CD4-positive, alpha-beta T cell treated with Interleukin-15 for 1 hour (primary cell): ENCODE measurements at regions not wholly inside any gene's neighbourhood (a gene's known extent, or its start where the extent isn't known, plus 50 kb on each side); places are given as distances from the start of the nearest gene placed in this dataset.

Experiments
- DNase-seq: peaks from one replicate; pipeline ENCODE4 v3.0.0-alpha.2; 2020

DNA sequence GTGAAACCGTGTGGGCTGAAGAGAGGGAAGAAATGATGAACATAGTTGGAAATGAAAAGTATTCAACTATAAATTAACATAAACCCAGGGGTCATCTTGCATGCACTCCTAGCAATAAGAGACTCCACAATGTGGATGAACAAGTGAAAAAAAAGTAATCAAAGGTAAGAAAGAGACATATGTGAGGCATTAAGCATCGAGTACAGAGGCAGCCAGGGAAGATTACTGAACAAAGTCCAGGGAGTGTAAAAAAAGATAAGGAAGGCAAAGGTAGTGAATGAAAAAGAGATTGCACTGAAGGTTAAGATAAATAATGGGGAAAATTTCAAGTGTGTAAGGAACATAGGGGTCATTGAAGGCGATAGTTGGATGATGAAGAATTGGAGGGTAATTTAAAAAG lies 330.8 kb upstream of the PROX1 start:
- DNase-seq: no peak

DNA sequence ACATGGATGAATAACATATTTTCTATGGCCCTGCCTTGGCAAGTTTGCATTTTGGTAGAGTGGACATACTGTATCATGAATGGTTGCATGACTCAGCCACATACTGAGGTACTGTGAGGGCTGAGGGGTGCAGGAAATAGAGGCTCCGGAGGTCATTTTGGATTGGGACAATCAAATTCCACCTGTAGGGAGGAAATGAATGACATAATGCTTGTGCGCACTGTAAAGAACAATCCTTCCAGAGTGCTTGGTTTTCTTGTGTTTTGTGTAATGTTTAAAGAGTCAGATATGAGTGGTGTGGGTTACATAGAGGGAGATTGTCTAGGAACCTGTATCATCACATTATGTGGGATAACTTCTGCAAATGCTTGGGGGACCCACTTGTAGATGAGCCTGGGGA lies 329.9 kb upstream of the PROX1 start:
- no peak for DNase-seq

DNA sequence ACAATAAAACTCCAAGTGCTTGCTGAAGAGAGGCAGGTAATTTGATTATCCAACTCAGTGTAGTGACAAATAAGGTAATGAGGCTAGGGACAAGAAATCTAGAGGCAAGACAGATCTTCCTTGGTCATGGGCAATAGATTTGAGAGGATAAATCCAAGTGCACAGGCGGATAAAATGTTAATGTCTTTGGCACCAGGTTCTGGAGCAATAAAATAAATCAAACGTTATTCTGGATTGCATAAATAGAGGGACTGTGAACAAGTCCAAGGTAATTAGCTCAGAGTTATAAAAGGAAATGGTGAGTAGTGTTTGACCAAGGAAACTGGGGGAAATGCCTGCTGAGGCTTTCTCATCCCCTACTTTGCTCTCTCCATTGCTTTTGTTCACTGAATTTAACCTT lies 329.3 kb upstream of the PROX1 start:
- no peak for DNase-seq

DNA sequence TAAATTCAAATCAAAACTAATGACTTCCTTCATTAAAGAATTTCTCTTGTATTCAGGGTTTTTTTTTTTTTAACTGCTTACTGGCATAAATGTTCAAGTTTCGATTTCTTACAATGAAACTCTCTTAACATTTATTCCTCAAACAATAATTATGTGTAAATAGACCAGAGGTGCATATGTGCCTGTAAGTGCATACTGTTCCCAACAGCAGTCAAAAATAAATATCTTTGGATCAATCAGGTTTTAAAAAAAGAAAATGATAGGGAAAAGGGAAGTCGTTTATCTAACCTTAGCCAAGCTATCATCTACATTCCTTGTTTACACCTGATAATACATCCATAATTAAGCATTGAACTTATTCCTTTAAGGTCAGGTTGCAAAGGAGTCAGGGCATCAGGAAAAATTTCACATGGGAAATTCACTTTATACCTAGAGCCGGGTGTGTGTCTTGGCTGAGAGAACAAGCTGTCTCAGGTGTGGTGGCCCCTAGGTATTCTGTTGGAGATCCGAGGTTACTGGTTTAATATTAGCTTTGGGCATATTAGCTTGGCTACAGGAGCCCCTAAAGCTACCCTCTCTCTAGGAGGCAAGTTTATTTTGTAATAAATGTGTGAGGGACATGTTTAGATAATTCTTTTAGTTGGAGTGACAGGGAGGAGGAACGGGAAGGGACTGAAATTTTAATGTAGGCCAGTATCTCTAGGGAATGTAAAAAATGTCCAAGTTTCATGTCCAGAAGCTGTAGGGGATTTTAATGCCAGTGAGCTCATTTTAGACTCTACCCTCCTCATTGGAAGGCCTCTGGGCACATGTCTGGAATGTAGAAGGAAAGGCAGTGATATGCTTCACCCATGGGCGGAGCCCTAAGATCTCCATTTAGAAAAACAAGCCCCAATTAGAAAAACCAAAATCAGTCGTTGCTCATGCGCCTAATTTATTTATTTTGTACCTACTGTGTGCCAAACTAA lies 327.9 kb upstream of the PROX1 start:
- DNase-seq: no peak

DNA sequence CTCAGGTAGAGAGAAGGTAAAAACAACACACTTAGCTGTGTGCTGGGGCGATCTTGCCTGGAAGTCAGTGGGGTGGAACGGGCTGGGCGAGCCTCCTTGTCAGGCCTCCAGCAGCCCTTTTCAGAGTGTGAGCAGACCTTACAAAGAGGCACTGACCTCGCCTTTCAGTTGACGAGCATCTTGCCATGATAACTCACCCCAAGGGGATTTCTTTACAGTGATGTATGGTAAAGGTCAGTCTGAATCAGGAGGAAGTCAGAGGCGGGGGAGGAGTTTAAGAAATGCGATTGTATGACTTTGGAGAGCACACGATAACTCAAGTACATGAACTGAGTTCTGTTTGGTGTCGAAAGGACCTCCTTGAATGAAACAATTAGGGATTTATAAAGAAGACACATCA lies 326.5 kb upstream of the PROX1 start:
- DNase-seq: no peak

DNA sequence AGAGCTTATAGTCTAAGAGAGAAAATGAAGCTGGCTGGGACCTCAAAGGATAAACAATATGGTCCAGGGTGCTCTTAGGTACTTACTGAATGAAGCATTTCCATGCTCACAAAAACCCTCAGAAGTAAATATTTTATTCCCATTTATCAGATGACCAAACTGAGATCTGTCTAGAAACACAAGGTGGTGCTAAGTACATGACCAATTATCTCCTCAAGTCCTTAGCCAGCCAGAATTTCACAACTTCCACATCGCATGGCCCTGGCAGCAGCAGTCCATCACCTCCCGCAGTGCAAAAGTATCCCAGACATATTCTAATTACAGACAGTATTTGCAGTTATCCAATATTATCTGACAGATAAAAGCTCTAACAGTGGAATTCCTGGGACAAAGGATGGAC lies 321.7 kb upstream of the PROX1 start:
- DNase-seq: no peak

DNA sequence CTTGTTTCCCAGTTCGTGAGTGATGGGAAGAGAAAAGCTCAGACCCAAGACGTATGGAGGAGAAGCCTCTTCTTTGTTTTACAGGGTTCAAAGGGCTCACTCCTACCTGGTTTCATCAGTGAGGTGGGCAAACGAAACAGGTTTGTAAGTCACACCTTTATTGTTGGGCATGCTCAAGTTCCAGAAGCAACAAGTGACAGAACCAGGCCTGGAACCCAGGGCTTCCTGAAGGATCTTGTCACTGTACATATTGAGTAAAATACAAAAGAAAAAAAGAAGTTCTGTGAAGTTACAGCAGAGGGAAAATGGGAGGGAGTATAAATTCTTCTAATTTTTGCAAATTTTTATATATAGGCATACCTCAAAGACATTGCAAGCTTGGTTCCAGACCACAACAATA lies 320.9 kb upstream of the PROX1 start:
- DNase-seq: no peak

DNA sequence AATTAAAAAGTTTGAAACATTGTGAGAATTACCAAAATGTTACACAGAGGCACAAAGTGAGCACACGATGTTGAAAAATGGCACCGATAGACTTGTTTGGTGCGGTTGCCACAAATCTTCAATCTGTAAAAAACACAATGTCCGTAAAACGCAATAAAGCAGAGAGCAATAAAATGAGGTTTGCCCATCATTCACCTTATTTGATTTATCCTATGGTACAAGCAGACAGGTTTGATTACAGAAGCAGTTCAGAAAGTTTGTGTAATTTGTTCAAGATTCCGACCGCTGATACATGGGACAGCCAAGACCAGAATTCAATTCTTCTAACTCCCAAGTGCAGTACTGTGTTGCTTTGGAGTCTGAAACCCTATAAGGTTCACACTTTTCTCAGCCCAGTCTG lies 318.3 kb upstream of the PROX1 start:
- no peak for DNase-seq

DNA sequence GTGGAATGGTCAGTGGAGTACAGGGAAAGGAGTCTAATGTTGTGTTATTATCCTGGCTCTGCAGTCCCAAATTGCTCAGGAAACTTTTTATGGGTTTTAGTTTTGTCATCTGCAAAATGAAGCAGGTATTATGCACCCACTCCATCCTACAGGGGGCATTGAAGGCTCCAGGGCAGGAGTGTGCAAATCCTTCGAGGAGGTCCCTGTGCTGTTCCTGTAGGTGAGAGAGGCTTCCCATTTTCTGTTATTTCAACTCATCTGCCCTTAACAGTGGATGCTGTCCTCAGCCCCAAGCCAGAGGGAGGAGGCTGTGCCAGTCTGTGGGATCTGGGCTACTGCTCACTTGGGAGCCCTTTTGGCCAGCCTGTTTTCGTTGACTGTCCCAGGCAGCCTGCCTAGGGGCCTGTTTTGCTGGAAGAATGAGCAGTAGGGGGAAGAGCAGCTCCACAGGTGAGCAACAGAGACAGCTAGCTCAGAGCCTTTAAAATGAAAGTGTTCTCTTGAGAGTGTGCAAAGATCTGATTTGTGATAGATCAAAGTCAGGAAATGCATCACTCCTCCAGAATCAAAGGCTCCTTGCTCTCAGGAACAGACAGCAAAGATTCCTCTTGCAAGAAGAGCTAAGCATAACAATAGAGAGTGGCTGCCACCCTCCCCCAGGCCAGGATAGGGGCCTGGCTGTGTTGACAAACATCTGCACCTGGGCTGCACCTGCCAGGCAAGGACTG lies 317.6 kb upstream of the PROX1 start:
- DNase-seq: peak; percentile 24

DNA sequence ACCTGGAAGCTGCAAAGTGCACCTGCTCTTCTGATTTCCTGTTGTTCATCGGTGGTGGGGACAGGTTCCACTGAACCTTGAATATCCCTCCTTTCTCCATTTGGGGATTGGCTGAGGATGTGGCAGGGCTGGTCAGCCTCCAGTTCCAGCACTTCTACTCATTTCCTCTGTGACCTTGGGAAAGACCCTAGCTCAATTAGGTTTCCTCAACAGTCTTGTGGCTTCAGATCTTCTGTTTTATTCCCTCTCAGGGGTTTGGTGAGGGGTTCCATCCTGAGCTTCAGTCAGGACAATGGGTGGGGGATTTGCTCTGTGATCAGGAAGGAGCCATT lies 317.1 kb upstream of the PROX1 start:
- DNase-seq: no peak

DNA sequence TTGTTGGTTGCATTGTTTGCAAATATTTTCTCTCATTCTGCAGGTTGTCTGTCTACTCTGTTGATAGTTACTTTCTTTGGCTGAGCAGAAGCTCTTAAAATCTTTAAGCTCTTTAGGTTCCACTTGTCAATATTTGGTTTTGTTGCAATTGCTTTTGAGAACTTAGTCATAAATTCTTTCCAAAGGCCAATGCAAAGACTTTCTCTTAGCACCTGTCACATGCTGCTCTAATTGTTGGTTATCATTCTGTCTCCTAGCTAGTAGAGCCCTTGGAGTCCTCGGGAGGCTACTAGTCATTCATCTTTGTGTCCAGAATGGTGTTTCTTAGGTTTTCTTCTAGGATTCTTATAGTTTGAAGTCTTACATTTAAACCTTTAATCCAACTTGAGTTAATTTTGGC lies 312.7 kb upstream of the PROX1 start:
- no peak for DNase-seq

DNA sequence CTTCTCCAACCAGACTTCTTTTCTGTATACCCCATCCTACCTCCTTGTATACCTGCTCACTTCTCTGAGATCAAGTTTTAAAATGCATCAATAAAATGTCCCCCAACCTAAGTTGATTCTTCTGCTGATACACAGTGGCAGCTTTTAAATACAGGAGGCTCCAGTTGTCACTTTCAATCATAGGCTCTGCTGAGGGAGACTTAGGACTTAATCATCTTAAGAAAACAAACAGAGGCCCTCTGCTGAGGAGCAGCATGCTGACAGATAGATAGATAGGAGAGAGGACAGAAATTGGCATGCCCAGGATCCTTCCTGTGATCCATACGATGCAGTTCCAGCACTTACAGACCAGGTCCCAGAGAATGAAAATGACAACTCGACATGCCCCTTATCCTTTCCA lies 311.0 kb upstream of the PROX1 start:
- no peak for DNase-seq

DNA sequence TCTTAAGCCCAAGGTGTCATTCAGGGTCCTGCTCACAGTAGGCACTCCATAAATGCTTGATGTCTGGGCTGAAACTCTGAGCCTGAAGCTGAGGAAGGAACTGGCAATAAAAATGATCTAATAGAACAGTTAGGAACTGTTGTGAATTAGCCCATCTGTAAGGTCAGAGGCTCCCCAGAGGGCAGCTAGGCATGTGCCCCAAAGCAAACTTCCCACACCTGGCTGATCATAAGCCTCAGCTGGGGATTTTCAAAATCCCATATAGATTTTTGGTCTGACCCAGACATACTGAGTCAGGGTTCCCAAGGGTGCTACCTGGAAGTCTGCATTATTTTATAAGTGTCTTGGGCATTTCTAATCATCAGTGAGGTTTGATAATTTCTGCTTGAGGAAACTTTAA lies 309.4 kb upstream of the PROX1 start:
- DNase-seq: no peak

DNA sequence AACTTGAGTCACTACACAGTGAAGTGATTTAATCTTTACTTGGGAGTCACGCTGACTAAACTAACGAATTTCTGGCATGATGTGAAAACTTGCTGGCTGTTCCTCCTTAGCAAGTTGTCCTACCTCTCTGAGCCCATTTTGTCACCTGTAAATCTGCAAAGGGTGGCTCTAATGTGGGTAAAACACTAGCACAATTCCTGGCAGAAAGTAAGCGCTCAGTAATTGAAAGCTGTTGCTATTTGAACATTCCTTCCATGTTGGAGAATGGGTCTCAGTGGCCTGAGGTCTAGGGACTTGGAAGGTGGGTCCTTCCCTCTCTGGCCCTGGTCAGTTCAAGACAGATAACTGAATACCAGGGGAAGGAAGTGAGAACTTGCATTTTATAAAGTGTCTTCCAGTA lies 309.0 kb upstream of the PROX1 start:
- no peak for DNase-seq

DNA sequence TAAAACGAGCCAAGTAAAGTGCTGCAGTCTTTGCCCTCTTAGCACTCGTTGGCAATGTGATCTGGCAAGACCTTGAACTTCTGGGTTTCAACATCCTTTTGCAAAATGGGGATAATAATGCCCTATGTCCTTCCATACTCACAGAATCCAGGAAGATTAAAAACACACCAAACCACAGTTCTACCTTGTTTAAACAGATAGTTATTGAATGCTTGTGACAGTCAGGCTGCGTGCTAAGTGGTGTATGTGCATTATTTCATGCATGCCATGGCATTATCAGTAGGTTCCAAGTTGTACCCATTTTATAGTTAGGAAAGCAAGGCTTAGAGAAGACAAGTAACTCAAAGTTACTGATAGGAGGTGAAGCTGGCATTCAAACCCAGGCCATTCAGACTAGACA lies 308.6 kb upstream of the PROX1 start:
- no peak for DNase-seq

DNA sequence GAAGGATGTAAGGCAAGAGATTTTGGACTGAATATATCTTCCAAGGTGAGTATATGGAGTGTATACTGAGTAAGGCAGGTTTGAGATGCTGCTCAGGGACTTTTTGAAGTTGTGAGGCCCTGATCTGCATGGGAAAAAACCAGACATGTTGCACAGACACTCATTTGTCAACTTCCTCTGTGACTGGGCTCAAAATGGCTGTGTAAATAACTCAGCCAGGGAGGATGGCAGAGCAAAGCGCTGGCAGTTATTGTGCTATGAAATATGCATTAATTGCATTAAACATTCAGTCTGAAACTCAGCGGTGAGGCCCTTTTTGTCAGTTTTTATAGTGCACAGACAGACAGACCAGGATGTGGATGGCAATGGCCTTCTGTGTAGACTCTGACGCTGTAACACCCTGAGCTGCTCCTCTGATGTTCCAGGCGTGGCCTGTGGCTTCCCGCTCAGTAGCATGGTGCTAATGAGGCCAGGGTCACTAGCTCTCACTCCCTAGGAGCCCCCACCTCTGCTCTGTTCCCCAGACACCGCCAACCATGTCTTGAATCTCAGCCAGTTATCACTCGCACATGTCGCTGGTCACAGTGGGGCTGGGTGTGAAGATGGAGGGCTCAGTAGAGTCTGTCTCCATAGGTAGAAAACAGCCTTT lies 307.0 kb upstream of the PROX1 start:
- no peak for DNase-seq

DNA sequence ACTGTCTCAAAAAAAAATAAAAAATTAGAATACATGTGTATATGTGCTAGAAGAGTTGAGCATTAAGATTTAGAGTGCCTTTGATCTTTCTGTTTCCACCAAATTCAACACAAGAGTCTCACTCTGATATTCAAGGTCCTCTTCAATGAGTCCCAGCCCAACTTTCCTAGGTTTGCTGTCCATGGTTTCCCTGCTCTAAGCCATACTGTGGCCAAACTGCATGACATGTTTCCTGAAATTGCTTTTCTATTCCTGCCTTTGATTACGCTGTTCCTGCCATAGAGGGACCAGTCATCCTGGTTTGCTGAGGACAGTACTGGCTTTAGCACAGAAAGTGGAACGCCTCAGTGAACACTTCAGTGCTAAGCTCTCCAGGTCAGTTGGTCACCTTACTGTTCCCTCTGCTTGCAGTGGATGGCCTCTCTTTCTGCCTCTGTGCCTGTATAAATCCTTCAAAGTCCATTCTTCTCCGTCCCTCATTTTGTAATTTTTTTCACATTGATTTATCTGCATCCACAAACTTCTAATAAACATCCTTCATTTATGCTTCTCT lies 305.9 kb upstream of the PROX1 start:
- no peak for DNase-seq

DNA sequence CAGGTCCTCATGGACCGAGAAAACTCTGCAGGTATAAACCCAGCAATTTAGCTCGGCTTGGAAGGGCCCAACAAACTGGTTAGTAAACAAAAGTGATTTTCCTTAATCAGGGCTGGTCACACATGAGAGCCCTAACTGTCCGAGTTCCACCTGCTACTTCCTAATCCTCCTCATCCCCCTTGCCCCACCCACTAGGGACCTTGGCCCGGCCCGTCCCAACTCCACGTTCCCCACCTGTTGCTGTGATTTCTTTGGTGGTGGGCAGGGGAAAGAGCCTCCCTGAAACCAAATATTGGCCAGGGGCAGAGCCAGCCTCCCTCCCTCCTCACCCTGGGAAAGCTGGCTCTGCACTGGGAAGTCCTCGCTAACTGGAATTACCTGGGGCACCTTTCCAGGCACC lies 304.2 kb upstream of the PROX1 start:
- no peak for DNase-seq

DNA sequence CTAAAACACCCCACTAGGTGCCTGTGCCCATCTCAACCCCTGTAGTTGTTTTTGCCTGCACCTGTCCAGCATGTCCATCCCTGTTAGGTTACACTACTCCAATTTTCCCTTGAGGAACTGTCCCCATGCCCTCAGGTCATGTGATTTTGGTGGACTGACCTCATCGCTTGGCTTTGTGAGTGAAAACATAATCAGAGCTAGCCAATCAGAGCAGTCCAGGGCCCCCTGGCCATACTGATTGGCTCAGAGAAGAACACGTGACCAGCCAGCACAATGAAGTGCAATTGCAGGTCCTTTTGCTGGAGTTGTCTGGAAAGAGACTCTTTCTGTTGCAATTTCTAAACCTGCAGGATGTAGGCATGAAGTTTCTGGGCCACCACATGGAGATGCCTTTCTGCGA lies 303.3 kb upstream of the PROX1 start:
- DNase-seq: no peak

DNA sequence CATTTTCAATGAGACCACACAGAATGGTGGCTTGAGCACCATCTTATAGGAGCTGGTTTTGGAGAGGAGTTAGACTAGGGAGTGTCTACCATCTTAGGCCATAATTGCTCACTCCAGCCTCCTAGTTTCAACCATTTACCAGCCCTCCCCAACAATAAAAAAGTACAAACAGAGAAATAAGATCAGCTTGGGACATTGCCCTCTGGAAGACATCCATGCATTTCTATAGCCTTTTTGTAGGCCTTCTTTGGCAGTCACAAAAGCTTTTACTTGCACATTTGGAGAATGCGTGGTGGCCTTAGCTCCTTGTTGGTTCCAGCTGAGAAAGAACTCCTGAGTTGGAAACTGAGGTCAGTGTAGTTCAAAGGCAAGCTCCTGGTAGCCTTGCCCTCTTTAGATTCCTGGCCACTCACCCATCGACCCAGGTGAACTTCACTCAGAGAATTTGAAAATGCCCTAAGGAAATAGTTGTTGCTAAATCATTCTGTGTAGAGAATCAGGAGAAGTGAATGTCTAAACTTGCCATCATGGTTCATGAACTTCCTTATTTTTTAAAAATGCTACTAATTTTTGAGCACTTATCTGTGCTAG lies 301.7 kb upstream of the PROX1 start:
- DNase-seq: no peak

DNA sequence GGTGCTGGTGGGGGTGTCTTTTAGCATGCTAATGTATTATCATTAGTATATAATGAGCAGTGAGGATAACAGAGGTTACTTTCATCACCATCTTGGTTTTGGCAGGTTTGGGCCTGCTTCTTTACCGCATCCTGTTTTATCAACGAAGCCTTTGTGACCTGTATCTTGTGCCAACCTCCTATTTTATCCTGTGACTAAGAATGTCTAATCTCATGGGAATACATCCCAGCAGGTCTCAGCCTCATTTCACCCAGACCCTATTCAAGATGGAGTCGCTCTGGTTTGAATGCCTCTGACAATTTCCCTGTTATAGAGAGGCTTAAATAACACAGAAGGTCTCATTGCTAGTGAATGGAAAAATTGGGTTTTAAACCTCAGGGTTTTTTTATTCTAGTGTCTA lies 300.8 kb upstream of the PROX1 start:
- no peak for DNase-seq

DNA sequence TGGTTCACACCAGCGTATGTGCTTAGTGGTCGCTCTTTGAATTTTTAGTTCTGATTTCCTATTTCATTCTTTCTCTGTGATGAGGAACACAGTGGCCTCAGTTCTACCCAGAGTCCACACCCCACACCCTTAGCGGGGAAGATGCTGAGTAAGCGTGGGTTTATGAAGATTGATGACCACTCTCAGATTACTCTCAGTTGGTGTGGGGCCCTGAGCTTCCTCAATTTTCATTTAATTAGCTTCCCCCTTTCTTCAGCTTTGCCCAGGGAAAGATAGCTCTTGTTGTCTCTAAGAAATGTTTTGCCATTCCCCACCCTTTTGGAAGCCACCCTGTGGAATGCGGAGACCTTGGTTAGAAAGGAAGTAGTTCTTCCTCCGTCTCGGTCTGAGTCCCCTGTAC lies 299.9 kb upstream of the PROX1 start:
- no peak for DNase-seq

DNA sequence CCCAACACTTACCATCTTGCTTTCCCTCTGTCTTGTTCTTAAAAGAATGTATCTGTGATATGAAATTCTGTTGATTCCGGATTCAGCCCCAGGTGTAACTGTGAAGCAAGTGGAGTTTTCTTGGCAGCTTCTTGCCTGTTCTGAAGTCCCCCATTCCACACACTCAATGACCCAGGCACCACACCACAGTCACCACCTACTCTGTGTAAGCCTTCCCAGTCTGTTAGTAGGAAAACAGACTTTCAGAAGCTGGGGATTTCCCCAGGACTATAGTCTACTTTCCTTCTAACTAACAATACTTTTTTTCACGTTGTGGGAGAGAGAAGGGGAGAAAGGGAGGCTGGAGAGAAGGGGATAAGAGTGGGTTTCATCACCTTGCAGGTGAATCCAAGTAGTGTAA lies 299.1 kb upstream of the PROX1 start:
- DNase-seq: no peak
